Adrenal gland (tissue), 9 donors: ENCODE measurements at regions not wholly inside any gene's neighbourhood (a gene's known extent, or its start where the extent isn't known, plus 50 kb on each side); places are given as distances from the start of the nearest gene placed in this dataset.
A peak's percentile ranks its signal among the peaks of the same experiment; 100 is the strongest.

Experiments
- DNase-seq, 7 donors: peaks; one replicate each; pipeline ENCODE4 v3.0.0-alpha.2; 2019 to 2020
- H3K27ac ChIP-seq, 5 donors: fragments of 200-600 bp; sonication (generic) in 4 of 5; 1 replicate in 3 of 5; 2 replicates in 2 of 5; pipeline versions ENCODE4 v1.5.1 to v1.8.0; 2016 to 2020; ENCODE audit warnings: mild to moderate bottlenecking in 1 of 5
- H3K27me3 ChIP-seq: fragments of 200-600 bp; 2 replicates; pipeline ENCODE4 v1.8.0; 2021
- H3K36me3 ChIP-seq, 2 donors: fragments of 200-600 bp; replicated peaks in 1 of 2; 1 replicate in 1 of 2; 2 replicates in 1 of 2; pipeline versions ENCODE4 v1.5.1 to v1.8.0; 2018 to 2022
- H3K4me1 ChIP-seq, 2 donors: fragments of 200-600 bp; replicated peaks in 1 of 2; 1 replicate in 1 of 2; 2 replicates in 1 of 2; pipeline versions ENCODE4 v1.5.1 to v1.8.0; 2018 to 2021
- H3K4me3 ChIP-seq, 4 donors: fragments of 200-600 bp; sonication (generic) in 3 of 4; one replicate each; pipeline ENCODE4 v1.5.1; 2016 to 2018
- H3K9me3 ChIP-seq, 3 donors: fragments of 200-600 bp; sonication (generic) in 1 of 3; replicated peaks in 1 of 3; 1 replicate in 2 of 3; 2 replicates in 1 of 3; pipeline versions ENCODE4 v1.5.1 to v1.8.0; 2016 to 2021
- POLR2A ChIP-seq, 2 donors: fragments of 450-650 bp; IDR thresholded peaks; one replicate each; pipeline ENCODE4 v1.6.1; 2017; ENCODE audit warnings: antibody characterized with exemption in 2 of 2, mild to moderate bottlenecking in 2 of 2, moderate library complexity in 1 of 2
- WGBS, 4 donors: extraction: QIAGEN DNeasy Blood & Tissue Kit in 2 of 4; methylation state at CpG; one replicate each; pipeline versions ENCODE4 v1.1.5 to v1.1.7; 2013 to 2017; 5-methylcytosine and 5-hydroxymethylcytosine counted together
- intact Hi-C, 2 donors: fragments of 100-400 bp; cut with DNase I; formaldehyde crosslinking; loops; one replicate each; pipeline versions ENCODE4 v1.14.1 to v1.15.0; 2022 to 2023
- TF ChIP-seq, protein P1 (sequence below), 6 experiments: fragments of 450-650 bp in 4 of 6; fragments of 200-600 bp in 2 of 6; sonication (generic) in 1 of 6; IDR thresholded peaks; 1 replicate in 5 of 6; 2 replicates in 1 of 6; pipeline versions ENCODE4 v1.5.1 to v1.8.0; 2016 to 2021; ENCODE audit warnings: antibody characterized with exemption in 6 of 6, mild to moderate bottlenecking in 2 of 6, moderate library complexity in 1 of 6
- donor health status: healthy with polysubstance abuse.
- donor health status: Bipolar disorder and iron deficiency.
- donor health status: DM: yes; HTN: yes; CAD: no.
- donor health status: DM: no; HTN: no; CAD: no.
- donor health status: DM: no; HTN: no; CAD: no.

DNA sequence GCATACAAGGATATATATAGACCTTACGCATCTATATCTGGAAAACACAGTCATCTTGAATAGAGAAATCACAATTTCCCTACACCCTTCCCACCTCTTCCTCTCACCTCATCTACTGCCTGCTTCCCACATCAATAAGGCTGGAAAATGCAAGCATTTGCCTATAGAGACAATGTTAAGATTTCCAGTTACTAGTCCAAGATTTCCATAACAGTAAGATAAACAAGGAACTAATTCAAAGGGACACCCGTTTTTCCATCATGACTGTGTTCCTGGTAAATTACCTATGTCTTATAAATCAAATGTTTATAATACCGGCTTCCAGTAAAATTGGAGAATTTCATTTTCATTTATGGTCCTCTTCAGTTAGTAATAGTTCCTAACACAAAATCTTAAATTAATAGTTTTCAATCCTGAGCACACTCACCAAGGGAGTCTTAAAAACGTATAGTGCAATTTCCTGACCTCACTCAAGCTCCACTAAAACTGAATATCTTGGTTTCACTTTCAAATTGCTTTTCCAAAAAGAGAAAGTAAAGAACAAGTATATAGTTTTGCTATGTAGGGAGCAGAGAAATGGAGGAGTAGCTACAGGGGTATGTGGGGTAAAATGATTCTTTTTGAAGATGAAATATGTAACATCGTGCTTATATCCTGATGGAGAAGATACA is 398.7 kb downstream of the PLPP3 start:
- Histone ChIP-seq H3K4me3 (peak overlapping the region in 1 of 4 donors; percentile 20), H3K4me1 (no peaks in the 10 kb centered on the region), H3K9me3 (no peaks in the 10 kb centered on the region), H3K27me3 (no peaks in the 10 kb centered on the region), H3K27ac (no peak overlapping the region), H3K36me3 (no peaks in the 10 kb centered on the region)
- DNase-seq, result no peak
- intact Hi-C loops, result no loop called here
- TF ChIP-seq, protein P1, sequence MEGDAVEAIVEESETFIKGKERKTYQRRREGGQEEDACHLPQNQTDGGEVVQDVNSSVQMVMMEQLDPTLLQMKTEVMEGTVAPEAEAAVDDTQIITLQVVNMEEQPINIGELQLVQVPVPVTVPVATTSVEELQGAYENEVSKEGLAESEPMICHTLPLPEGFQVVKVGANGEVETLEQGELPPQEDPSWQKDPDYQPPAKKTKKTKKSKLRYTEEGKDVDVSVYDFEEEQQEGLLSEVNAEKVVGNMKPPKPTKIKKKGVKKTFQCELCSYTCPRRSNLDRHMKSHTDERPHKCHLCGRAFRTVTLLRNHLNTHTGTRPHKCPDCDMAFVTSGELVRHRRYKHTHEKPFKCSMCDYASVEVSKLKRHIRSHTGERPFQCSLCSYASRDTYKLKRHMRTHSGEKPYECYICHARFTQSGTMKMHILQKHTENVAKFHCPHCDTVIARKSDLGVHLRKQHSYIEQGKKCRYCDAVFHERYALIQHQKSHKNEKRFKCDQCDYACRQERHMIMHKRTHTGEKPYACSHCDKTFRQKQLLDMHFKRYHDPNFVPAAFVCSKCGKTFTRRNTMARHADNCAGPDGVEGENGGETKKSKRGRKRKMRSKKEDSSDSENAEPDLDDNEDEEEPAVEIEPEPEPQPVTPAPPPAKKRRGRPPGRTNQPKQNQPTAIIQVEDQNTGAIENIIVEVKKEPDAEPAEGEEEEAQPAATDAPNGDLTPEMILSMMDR (IDR thresholded peaks at IDR 0.05), result no peak
- no peak for TF ChIP-seq POLR2A (IDR thresholded peaks at IDR 0.05)
- 55 to 62% (median 56%) methylated on average over 5 of the region's 5 CpGs for WGBS, 4 donors

DNA sequence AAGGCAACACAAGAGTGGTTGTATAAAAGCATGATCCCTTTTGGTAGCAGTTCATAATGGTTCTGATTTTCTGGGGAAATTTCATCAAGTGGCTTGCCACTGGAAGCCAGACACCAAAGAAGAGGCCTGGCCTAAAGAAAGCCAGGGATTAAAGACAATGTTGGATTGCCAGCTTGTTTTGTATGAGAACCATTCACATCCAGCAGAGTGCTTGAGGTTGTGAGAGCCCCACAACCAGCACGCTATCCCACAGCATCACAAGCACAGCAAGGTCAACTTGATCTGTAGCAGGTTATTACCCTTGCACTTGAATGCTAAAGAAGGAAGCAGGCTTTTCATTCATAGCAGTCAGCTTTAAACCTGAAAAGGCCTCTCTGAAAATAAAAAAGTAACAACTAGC is 399.8 kb downstream of the PLPP3 start:
- no peak overlapping the region for H3K4me3 ChIP-seq
- TF ChIP-seq, protein P1 (IDR thresholded peaks at IDR 0.05), result no peak
- no peak for TF ChIP-seq POLR2A (IDR thresholded peaks at IDR 0.05)
- no peaks in the 10 kb centered on the region for H3K36me3 ChIP-seq
- H3K27me3 ChIP-seq, result no peaks in the 10 kb centered on the region
- intact Hi-C loops, result no loop called here
- no peak overlapping the region for H3K27ac ChIP-seq
- WGBS, 4 donors, result 75 to 92% (median 88%) methylated on average over 1 of the region's 1 CpG
- DNase-seq, result no peak
- no peaks in the 10 kb centered on the region for H3K9me3 ChIP-seq
- H3K4me1 ChIP-seq, result no peaks in the 10 kb centered on the region

DNA sequence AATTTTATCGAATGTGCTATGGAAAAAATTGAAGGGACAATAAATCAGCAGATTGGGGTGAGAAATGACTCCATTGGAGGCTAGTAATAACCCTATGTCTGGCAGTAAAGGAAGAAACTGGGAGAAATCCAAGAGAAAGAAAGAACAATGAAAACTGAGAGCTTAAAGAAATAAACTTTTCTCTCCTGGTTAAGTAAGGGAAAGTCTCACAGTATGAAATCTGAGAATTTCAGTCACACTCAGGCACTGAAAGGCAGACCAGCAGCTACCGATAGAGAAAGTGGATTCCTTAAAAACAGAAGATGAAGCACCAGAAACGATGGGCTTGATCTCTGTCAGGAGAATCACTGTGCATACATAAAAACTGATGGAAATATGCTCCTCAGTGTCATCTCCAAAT is 404.2 kb downstream of the PLPP3 start:
- no peak for DNase-seq
- H3K9me3 ChIP-seq, result no peaks in the 10 kb centered on the region
- H3K27ac ChIP-seq, result no peak overlapping the region
- no peaks in the 10 kb centered on the region for H3K4me1 ChIP-seq
- H3K36me3 ChIP-seq, result no peaks in the 10 kb centered on the region
- no peak overlapping the region for H3K4me3 ChIP-seq
- intact Hi-C loops, result no loop called here
- TF ChIP-seq POLR2A (IDR thresholded peaks at IDR 0.05), result no peak
- TF ChIP-seq, protein P1 (IDR thresholded peaks at IDR 0.05), result no peak
- H3K27me3 ChIP-seq, result no peaks in the 10 kb centered on the region
- 69 to 75% (median 75%) methylated on average over 3 of the region's 3 CpGs for WGBS, 4 donors

DNA sequence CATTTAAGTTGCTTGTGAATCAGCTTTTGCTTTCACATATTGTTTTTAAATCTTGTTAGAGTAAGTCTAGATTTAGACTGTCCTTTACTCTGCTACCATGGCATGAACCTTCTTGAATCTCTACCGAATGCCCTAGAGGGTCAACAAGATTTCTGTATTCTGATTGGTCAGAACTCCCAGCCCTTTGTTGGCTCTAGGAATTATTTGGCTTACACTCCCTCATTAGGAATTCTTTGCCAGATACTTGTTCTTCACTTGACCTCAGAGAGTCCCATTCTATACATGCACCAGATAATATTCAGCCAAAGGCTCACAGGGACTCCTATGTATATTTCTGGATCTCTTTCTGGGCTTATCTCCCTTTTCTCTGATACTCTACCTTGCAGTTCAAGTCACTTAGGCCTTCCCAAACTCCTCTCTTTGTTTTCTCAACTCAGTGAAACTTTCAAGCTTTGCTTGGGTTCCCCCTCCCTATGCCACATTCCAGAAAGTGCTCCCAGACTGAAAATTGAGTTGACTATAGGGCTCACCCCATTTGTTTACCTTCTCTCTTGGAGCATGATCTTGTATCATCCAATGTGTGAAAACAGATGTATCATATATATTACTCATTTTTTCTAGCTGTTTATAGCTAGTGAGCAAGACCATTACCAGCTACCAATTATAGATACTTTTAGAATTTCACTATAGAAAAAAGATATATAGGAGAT is 405.0 kb downstream of the PLPP3 start:
- Histone ChIP-seq H3K9me3 (no peaks in the 10 kb centered on the region), H3K27me3 (no peaks in the 10 kb centered on the region), H3K36me3 (no peaks in the 10 kb centered on the region), H3K27ac (no peak overlapping the region), H3K4me1 (no peaks in the 10 kb centered on the region), H3K4me3 (no peak overlapping the region)
- WGBS, 4 donors, result 68 to 82% (median 75%) methylated on average over 1 of the region's 1 CpG
- TF ChIP-seq POLR2A (IDR thresholded peaks at IDR 0.05), result no peak
- TF ChIP-seq, protein P1 (IDR thresholded peaks at IDR 0.05), result no peak
- DNase-seq, result no peak
- intact Hi-C loops, result no loop called here
